Neural cell (in vitro differentiated cells): ENCODE measurements at regions not wholly inside any gene's neighbourhood (a gene's known extent, or its start where the extent isn't known, plus 50 kb on each side); places are given as distances from the start of the nearest gene placed in this dataset.

ENCODE experiments used
- H2AFZ ChIP-seq: fragments of 200-600, 300-800 bp; sonication (generic), shearing (Covaris generic); 2 replicates; pipeline ENCODE4 v1.6.0; 2014; ENCODE audit warnings: low read depth, mild to moderate bottlenecking, antibody characterized with exemption, low read length, moderate library complexity
- H3F3A ChIP-seq: fragments of 200-600 bp; shearing (Covaris generic); 2 replicates; pipeline ENCODE4 v1.6.1; 2016; ENCODE audit warnings: mild to moderate bottlenecking, moderate library complexity, mixed read lengths, antibody characterized with exemption, low read length; ENCODE audit not compliant: insufficient read depth, poor library complexity, severe bottlenecking
- H3K27ac ChIP-seq: fragments of 200-600, 300-800 bp; sonication (generic), shearing (Covaris generic); 2 replicates; pipeline ENCODE4 v1.5.1; 2014; ENCODE audit warnings: mild to moderate bottlenecking, low read length, moderate library complexity
- H3K27me3 ChIP-seq: fragments of 300-800, 200-600 bp; sonication (generic), shearing (Covaris generic); 2 replicates; pipeline ENCODE4 v1.6.0; 2014; ENCODE audit warnings: mild to moderate bottlenecking, low read depth, low read length, moderate library complexity; ENCODE audit not compliant: insufficient read depth
- H3K36me3 ChIP-seq: fragments of 300-800, 200-600 bp; sonication (generic), shearing (Covaris generic); 2 replicates; pipeline ENCODE4 v1.5.1; 2014; ENCODE audit warnings: mild to moderate bottlenecking, antibody characterized with exemption, low read length, moderate library complexity; ENCODE audit not compliant: insufficient read depth
- H3K4me2 ChIP-seq: fragments of 300-800, 200-600 bp; sonication (generic), shearing (Covaris generic); 2 replicates; pipeline ENCODE4 v1.6.0; 2014; ENCODE audit warnings: mild to moderate bottlenecking, low read length
- H3K4me3 ChIP-seq: fragments of 300-800, 200-600 bp; sonication (generic), shearing (Covaris generic); 2 replicates; pipeline ENCODE4 v1.5.1; 2014; ENCODE audit warnings: mild to moderate bottlenecking, low read length, moderate library complexity
- H3K79me2 ChIP-seq: fragments of 200-600 bp; shearing (Covaris generic); replicated peaks from 2 replicates; pipeline ENCODE4 v1.6.0; 2014; ENCODE audit warnings: mild to moderate bottlenecking, low read length, moderate library complexity; ENCODE audit not compliant: insufficient read depth
- H3K9ac ChIP-seq: fragments of 300-800, 200-600 bp; sonication (generic), shearing (Covaris generic); 2 replicates; pipeline ENCODE4 v1.6.1; 2016; ENCODE audit warnings: mild to moderate bottlenecking, low read length, mixed read lengths
- H3K9me2 ChIP-seq: fragments of 200-600 bp; shearing (Covaris generic); 2 replicates; pipeline ENCODE4 v1.6.1; 2016; ENCODE audit warnings: mild to moderate bottlenecking, low read length, mixed read lengths; ENCODE audit not compliant: insufficient read depth
- H3K9me3 ChIP-seq: fragments of 200-600, 300-800 bp; sonication (generic), shearing (Covaris generic); 2 replicates; pipeline ENCODE4 v1.6.1; 2016; ENCODE audit warnings: mild to moderate bottlenecking, mixed run types, low read length, moderate library complexity, mixed read lengths
- H4K20me1 ChIP-seq: fragments of 200-600 bp; shearing (Covaris generic); 2 replicates; pipeline ENCODE4 v1.6.1; 2016; ENCODE audit warnings: mild to moderate bottlenecking, mixed run types; ENCODE audit not compliant: insufficient read depth
- CTCF ChIP-seq: fragments of 450-650 bp; IDR thresholded peaks from 2 replicates; pipeline ENCODE4 v1.5.1; 2014; ENCODE audit warnings: antibody characterized with exemption, mild to moderate bottlenecking, moderate library complexity; ENCODE audit not compliant: poor library complexity, severe bottlenecking
- EP300 ChIP-seq: fragments of 450-650 bp; conservative IDR thresholded peaks from 2 replicates; pipeline ENCODE4 v1.6.1; 2014; ENCODE audit warnings: antibody characterized with exemption, mild to moderate bottlenecking, moderate library complexity; ENCODE audit not compliant: poor library complexity, severe bottlenecking
- EZH2 ChIP-seq: fragments of 200-600, 300-800 bp; shearing (Covaris generic), sonication (generic); IDR thresholded peaks from 2 replicates; pipeline ENCODE4 v1.6.1; 2014; ENCODE audit warnings: antibody characterized with exemption, low read length, borderline replicate concordance, mild to moderate bottlenecking; ENCODE audit not compliant: insufficient read depth, poor library complexity, severe bottlenecking
- MXI1 ChIP-seq: fragments of 450-650 bp; conservative IDR thresholded peaks from 2 replicates; pipeline ENCODE4 v1.6.1; 2014; ENCODE audit warnings: antibody characterized with exemption, mild to moderate bottlenecking; ENCODE audit not compliant: poor library complexity, severe bottlenecking
- POLR2AphosphoS5 ChIP-seq: IDR thresholded peaks from 2 replicates; pipeline ENCODE4 v1.6.1; 2012
- RAD21 ChIP-seq: fragments of 450-650 bp; conservative IDR thresholded peaks from 2 replicates; pipeline ENCODE4 v1.6.1; 2014; ENCODE audit warnings: antibody characterized with exemption, mild to moderate bottlenecking, moderate library complexity
- SMC3 ChIP-seq: fragments of 450-650 bp; conservative IDR thresholded peaks from 2 replicates; pipeline ENCODE4 v1.6.1; 2014; ENCODE audit warnings: antibody characterized with exemption, mild to moderate bottlenecking, moderate library complexity; ENCODE audit not compliant: poor library complexity
- TAF1 ChIP-seq: IDR thresholded peaks from 2 replicates; pipeline ENCODE4 v1.6.1; 2012; ENCODE audit warnings: low read depth
- TF ChIP-seq, protein P1 (sequence below): IDR thresholded peaks from 2 replicates; pipeline ENCODE4 v1.6.1; 2012; ENCODE audit warnings: borderline replicate concordance

GRCh38 chr1:37353871-37354270 lies 120.5 kb upstream of the ZC3H12A start:
- Histone ChIP-seq H3K9ac (no peak overlapping the region), H3K27ac (no peak overlapping the region), H3K9me2 (no peaks in the 10 kb centered on the region), H4K20me1 (no peaks in the 10 kb centered on the region), H3K4me2 (no peak overlapping the region), H3K4me3 (no peak overlapping the region), H2AFZ (no peak overlapping the region), H3K9me3 (no peaks in the 10 kb centered on the region), H3K36me3 (no peaks in the 10 kb centered on the region), H3K27me3 (no peaks in the 10 kb centered on the region), H3F3A (no peaks in the 10 kb centered on the region), H3K79me2 (no peaks in the 10 kb centered on the region)
- TF ChIP-seq EZH2 (no peak), TAF1 (no peak), CTCF (no peak)

DNA sequence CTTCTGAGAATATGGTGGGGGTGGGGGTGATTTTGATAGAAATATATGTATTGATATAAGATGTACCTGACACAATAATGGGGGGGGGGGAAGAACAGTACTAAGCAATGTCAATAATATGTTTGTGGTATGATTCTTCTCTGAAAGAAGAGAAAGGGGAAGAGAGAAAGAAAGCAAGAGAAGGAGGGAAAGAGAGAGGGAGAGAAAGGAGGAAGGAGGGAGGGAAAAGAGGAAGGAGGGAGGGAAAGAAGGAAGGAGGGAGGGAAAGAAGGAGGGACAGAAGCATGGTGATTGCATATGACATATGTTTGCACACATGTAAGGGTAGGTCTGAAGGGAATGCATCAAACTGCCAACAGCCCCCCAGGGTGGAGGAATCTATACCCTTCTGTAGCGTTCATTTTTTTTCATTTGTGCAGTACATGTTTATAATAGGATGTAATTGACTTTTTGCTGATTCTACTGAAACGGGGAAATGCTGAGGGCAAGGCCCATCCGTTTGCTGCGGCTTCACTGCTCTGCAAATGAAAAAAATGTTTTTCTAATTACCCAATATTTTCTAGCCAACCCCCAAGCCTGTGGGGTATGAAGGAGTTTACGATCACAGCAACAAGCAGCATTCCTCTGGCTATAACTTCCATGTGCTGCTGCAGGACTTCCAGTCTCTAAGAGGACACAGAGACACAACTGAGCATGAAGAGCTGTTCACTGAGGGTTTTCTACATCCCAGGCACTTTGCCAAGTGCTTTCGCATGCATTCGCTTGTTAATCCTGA lies 119.3 kb upstream of the ZC3H12A start:
- TF ChIP-seq CTCF (no peak), EP300 (no peak), SMC3 (no peak), TAF1 (no peak), MXI1 (no peak), POLR2AphosphoS5 (no peak), RAD21 (no peak), EZH2 (no peak)
- TF ChIP-seq, protein P1, sequence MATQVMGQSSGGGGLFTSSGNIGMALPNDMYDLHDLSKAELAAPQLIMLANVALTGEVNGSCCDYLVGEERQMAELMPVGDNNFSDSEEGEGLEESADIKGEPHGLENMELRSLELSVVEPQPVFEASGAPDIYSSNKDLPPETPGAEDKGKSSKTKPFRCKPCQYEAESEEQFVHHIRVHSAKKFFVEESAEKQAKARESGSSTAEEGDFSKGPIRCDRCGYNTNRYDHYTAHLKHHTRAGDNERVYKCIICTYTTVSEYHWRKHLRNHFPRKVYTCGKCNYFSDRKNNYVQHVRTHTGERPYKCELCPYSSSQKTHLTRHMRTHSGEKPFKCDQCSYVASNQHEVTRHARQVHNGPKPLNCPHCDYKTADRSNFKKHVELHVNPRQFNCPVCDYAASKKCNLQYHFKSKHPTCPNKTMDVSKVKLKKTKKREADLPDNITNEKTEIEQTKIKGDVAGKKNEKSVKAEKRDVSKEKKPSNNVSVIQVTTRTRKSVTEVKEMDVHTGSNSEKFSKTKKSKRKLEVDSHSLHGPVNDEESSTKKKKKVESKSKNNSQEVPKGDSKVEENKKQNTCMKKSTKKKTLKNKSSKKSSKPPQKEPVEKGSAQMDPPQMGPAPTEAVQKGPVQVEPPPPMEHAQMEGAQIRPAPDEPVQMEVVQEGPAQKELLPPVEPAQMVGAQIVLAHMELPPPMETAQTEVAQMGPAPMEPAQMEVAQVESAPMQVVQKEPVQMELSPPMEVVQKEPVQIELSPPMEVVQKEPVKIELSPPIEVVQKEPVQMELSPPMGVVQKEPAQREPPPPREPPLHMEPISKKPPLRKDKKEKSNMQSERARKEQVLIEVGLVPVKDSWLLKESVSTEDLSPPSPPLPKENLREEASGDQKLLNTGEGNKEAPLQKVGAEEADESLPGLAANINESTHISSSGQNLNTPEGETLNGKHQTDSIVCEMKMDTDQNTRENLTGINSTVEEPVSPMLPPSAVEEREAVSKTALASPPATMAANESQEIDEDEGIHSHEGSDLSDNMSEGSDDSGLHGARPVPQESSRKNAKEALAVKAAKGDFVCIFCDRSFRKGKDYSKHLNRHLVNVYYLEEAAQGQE: no peak
- Histone ChIP-seq H3K9ac (no peak overlapping the region), H3F3A (no peaks in the 10 kb centered on the region)

More for the DNA sequence above, 119.3 kb upstream of the ZC3H12A start:
- Histone ChIP-seq H3K4me2 (no peak overlapping the region), H2AFZ (no peak overlapping the region), H3K4me3 (no peak overlapping the region), H3K36me3 (no peaks in the 10 kb centered on the region), H3K79me2 (no peaks in the 10 kb centered on the region), H4K20me1 (no peaks in the 10 kb centered on the region), H3K27me3 (no peaks in the 10 kb centered on the region), H3K9me2 (no peaks in the 10 kb centered on the region), H3K9me3 (no peaks in the 10 kb centered on the region), H3K27ac (no peak overlapping the region)
